Choroid plexus epithelial cell (primary cell): ENCODE measurements at regions not wholly inside any gene's neighbourhood (a gene's known extent, or its start where the extent isn't known, plus 50 kb on each side); places are given as distances from the start of the nearest gene placed in this dataset.

Experiments
- DNase-seq: peaks from one replicate; pipeline ENCODE4 v3.0.0-alpha.2; 2010; ENCODE audit warnings: low read depth
- H3K4me3 ChIP-seq: 2 replicates; pipeline ENCODE4 v1.5.1; 2011; ENCODE audit warnings: low read depth, mild to moderate bottlenecking, control low read depth, low read length, moderate library complexity
- TF ChIP-seq, protein P1 (sequence below): conservative IDR thresholded peaks from 2 replicates; pipeline ENCODE4 v1.5.1; 2011; ENCODE audit warnings: low read depth, mild to moderate bottlenecking, control low read depth, inconsistent platforms, low read length, moderate library complexity

DNA sequence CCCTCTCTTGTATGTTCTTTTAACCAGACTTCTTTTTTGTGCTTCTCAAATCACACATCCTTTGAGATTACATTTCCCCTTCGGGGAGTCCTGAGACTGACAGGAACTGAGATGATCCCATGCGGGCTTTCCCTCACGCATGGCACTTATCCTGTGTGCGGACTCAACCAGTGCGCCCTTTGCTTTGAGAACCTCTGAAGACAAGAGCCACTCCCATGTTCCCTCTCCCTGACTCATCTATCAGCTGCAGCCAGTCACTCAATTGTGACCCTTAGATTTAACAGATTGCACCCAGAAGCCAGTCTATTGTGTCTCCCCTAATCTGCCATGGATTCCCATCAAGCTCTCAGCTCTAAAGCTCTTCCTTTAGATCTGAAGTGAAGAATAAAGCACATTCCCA is 353.9 kb upstream of the MEOX2 start:
- TF ChIP-seq, protein P1, sequence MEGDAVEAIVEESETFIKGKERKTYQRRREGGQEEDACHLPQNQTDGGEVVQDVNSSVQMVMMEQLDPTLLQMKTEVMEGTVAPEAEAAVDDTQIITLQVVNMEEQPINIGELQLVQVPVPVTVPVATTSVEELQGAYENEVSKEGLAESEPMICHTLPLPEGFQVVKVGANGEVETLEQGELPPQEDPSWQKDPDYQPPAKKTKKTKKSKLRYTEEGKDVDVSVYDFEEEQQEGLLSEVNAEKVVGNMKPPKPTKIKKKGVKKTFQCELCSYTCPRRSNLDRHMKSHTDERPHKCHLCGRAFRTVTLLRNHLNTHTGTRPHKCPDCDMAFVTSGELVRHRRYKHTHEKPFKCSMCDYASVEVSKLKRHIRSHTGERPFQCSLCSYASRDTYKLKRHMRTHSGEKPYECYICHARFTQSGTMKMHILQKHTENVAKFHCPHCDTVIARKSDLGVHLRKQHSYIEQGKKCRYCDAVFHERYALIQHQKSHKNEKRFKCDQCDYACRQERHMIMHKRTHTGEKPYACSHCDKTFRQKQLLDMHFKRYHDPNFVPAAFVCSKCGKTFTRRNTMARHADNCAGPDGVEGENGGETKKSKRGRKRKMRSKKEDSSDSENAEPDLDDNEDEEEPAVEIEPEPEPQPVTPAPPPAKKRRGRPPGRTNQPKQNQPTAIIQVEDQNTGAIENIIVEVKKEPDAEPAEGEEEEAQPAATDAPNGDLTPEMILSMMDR: no peak
- H3K4me3 ChIP-seq: no peak overlapping the region
- no peak for DNase-seq

DNA sequence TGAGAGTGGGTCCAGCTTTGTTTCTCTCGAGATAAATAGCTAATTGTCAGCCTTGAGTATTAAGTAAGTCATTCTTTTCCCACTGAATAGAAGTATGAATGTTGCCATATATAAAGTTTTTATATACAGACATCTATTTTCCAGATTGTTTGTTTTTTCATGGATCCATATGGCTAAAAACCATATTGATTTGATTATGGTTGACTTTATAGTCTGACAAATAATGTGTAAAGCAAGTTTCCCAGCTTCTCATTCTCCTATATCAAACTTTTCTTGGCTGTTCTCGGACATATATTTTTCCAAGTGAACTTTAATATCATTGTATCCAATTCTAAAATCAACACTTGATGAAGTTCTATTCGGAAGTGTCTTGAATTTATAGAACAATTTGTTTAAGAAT is 352.4 kb upstream of the MEOX2 start:
- TF ChIP-seq, protein P1: no peak
- no peak overlapping the region for H3K4me3 ChIP-seq
- no peak for DNase-seq

DNA sequence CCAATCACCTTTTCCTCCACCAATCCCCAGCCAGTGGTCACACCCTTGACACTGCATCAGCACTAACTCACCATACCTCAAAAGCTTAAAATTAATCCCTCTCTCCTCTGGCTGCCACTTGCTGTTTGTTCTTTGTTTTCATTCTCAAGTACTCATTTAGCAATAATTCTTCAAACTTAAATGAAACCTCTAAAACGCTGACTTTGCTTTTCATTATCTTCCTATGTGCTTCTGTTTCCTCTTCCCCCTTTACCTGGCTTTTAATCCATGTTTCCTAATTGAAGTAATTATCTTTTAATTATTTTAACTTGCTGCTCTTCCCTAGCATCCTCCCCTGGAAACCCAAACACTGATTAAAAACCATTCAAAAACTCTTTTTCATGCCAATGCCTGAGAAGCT is 348.9 kb upstream of the MEOX2 start:
- no peak for DNase-seq
- TF ChIP-seq, protein P1: no peak
- H3K4me3 ChIP-seq: no peak overlapping the region

DNA sequence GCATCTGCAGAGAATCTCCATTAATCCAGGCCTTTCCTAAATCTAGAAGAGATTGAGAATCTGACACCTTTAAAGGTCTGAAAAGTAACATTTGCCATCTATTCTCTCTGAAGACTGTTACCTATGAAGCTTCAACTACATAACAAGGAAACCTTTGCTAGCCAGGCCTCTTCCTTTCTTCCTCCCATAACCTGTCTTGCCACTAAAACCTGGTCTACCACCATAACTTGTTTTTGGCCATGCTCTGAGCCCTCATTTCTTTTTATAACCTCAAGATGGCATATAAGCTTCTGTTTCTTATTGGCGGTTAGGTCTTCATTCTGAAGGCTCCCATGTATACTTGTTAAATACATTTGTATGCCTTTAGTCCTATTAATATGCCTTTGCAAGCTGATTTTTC is 348.4 kb upstream of the MEOX2 start:
- DNase-seq: no peak
- TF ChIP-seq, protein P1: no peak
- no peak overlapping the region for H3K4me3 ChIP-seq

DNA sequence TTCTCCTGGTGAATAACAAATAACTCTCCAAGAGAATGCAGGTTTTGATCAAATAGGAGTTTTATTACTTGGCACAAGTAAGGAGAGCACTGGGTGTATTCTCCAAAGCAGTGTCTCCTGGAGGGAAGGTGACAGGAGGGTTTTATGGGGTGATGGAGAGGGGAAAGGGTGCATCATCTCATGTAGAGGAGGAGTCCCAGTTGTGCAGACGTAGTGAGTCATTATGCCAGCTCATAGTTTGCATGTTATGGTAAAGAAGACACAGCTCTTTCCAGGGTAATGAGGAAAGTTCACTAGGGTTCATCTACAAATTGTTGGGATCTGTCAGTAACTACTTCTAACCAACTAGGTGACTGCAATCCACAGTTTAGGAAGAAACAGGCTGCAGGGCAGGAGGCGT is 347.9 kb upstream of the MEOX2 start:
- TF ChIP-seq, protein P1: no peak
- H3K4me3 ChIP-seq: no peak overlapping the region
- no peak for DNase-seq

DNA sequence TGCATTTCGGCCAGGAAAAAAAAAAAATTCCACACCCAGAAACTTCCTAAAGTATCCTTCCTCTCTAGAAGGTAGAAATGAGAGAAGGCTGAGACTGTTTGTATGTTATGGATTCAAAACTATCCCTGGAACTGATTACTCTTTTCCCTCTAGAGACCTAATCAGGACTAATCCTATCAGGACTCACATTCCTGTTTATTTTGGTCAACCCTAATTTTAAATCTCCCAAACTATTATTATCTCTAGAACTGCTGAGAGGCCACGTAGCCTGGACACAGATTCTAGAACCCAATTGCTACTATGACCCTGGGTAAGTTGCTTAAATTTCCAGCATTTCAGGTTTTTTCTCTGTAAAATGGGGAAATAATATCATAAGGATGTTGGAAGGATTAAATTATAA is 346.8 kb upstream of the MEOX2 start:
- TF ChIP-seq, protein P1: no peak
- no peak overlapping the region for H3K4me3 ChIP-seq
- DNase-seq: no peak

DNA sequence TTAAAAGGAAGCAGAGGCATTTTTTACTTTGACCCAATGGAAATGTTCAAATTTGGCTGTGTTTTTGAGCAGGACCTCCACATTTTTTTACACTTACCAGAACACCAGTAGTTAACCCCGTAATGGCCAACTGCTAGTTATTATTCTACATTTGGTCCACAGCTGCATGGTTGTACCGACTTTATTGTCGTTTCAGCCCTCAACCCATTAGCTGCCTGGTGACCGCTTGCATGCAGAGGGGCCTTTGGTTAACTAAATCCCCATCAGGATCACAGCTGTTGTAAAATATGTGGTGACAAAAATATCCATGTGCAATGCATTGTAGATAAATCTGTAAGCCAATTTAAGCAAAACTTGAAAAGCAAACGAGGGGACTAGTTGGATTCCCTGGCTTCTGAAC is 342.2 kb upstream of the MEOX2 start:
- H3K4me3 ChIP-seq: no peak overlapping the region
- TF ChIP-seq, protein P1: no peak
- no peak for DNase-seq
